ENCODE measurements at regions not wholly inside any gene's neighbourhood (a gene's known extent, or its start where the extent isn't known, plus 50 kb on each side); places are given as distances from the start of the nearest gene placed in this dataset.

- no peaks in the 10 kb centered on the region for H3K4me1 ChIP-seq (ENCODE audit: control insufficient read depth in 2 of 2, insufficient read depth in 2 of 2, low read length in 2 of 2)
- no peaks in the 10 kb centered on the region for H3K27me3 ChIP-seq (ENCODE audit: control insufficient read depth in 2 of 2, insufficient read depth in 1 of 2, low read length in 1 of 2)
- no peak overlapping the region for H3K27ac ChIP-seq (ENCODE audit: low read depth in 1 of 2, low read length in 1 of 2)
- H3K9me3 ChIP-seq (ENCODE audit: control insufficient read depth in 2 of 2, insufficient read depth in 1 of 2, low read length in 1 of 2): no peaks in the 10 kb centered on the region
- no peaks in the 10 kb centered on the region for H3K36me3 ChIP-seq (ENCODE audit: control insufficient read depth in 2 of 2, insufficient read depth in 2 of 2, low read length in 1 of 2)
- DNase-seq (ENCODE audit: low read depth in 6 of 9, low spot score in 9 of 9): no peak
- H3K4me3 ChIP-seq (ENCODE audit: low read length in 2 of 2): no peak overlapping the region
- 78% methylated on average over 1 of the region's 1 CpG for WGBS
Observed at GRCh38 chr21:25115021-25115420, 492.3 kb downstream of the MRPL39 start.

DNA sequence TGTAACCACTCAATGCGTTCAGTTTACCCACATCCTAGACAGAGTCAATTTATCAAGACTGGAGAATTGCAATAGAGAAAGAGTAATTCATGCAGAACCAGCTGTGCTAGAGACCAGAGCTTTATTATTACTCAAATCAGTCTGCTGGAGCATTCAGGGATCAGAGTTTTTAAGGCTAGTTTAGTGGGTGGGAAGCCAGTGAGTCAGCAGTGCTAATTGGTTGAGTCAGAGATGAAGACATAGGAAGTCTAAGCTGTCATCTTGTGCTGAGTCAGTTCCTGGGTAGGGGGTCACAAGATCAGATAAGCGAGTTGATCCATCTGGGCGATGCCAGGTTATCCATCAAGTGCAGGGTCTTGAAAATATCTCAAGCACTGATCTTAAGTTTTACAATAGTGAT is 499.6 kb downstream of the MRPL39 start:
- Histone ChIP-seq H3K4me3 (ENCODE audit: low read length in 2 of 2) (no peak overlapping the region), H3K4me1 (ENCODE audit: control insufficient read depth in 2 of 2, insufficient read depth in 2 of 2, low read length in 2 of 2) (no peaks in the 10 kb centered on the region), H3K27me3 (ENCODE audit: control insufficient read depth in 2 of 2, insufficient read depth in 1 of 2, low read length in 1 of 2) (no peaks in the 10 kb centered on the region), H3K27ac (ENCODE audit: low read depth in 1 of 2, low read length in 1 of 2) (no peak overlapping the region), H3K36me3 (ENCODE audit: control insufficient read depth in 2 of 2, insufficient read depth in 2 of 2, low read length in 1 of 2) (no peaks in the 10 kb centered on the region), H3K9me3 (ENCODE audit: control insufficient read depth in 2 of 2, insufficient read depth in 1 of 2, low read length in 1 of 2) (no peaks in the 10 kb centered on the region)
- DNase-seq (ENCODE audit: low read depth in 6 of 9, low spot score in 9 of 9): no peak
- 90% methylated on average over 3 of the region's 3 CpGs for WGBS

- H3K27ac ChIP-seq (ENCODE audit: low read depth in 1 of 2, low read length in 1 of 2): no peak overlapping the region
- DNase-seq (ENCODE audit: low read depth in 6 of 9, low spot score in 9 of 9): no peak
- H3K36me3 ChIP-seq (ENCODE audit: control insufficient read depth in 2 of 2, insufficient read depth in 2 of 2, low read length in 1 of 2): no peaks in the 10 kb centered on the region
- H3K9me3 ChIP-seq (ENCODE audit: control insufficient read depth in 2 of 2, insufficient read depth in 1 of 2, low read length in 1 of 2): no peaks in the 10 kb centered on the region
- no peak overlapping the region for H3K4me3 ChIP-seq (ENCODE audit: low read length in 2 of 2)
- H3K27me3 ChIP-seq (ENCODE audit: control insufficient read depth in 2 of 2, insufficient read depth in 1 of 2, low read length in 1 of 2): no peaks in the 10 kb centered on the region
- no peaks in the 10 kb centered on the region for H3K4me1 ChIP-seq (ENCODE audit: control insufficient read depth in 2 of 2, insufficient read depth in 2 of 2, low read length in 2 of 2)
Observed at GRCh38 chr21:25103500-25104207, 503.6 kb downstream of the MRPL39 start.

- no peak overlapping the region for H3K4me3 ChIP-seq (ENCODE audit: low read length in 2 of 2)
Observed at GRCh38 chr21:25097648-25098047, 509.6 kb downstream of the MRPL39 start.

GRCh38 chr21:25094695-25095094 is 512.6 kb downstream of the MRPL39 start:
- WGBS: 94% methylated on average over 1 of the region's 1 CpG
- Histone ChIP-seq H3K27ac (ENCODE audit: low read depth in 1 of 2, low read length in 1 of 2) (no peak overlapping the region), H3K4me3 (ENCODE audit: low read length in 2 of 2) (no peak overlapping the region), H3K36me3 (ENCODE audit: control insufficient read depth in 2 of 2, insufficient read depth in 2 of 2, low read length in 1 of 2) (no peaks in the 10 kb centered on the region), H3K27me3 (ENCODE audit: control insufficient read depth in 2 of 2, insufficient read depth in 1 of 2, low read length in 1 of 2) (no peaks in the 10 kb centered on the region), H3K4me1 (ENCODE audit: control insufficient read depth in 2 of 2, insufficient read depth in 2 of 2, low read length in 2 of 2) (no peaks in the 10 kb centered on the region), H3K9me3 (ENCODE audit: control insufficient read depth in 2 of 2, insufficient read depth in 1 of 2, low read length in 1 of 2) (peaks cover 0 to 7% of the 10 kb centered on the region in 2 donors)
- no peak for DNase-seq (ENCODE audit: low read depth in 6 of 9, low spot score in 9 of 9)

More at GRCh38 chr21:25097648-25098047, 509.6 kb downstream of the MRPL39 start:
- WGBS: 79% methylated on average over 2 of the region's 2 CpGs
- Histone ChIP-seq H3K27ac (ENCODE audit: low read depth in 1 of 2, low read length in 1 of 2) (no peak overlapping the region), H3K36me3 (ENCODE audit: control insufficient read depth in 2 of 2, insufficient read depth in 2 of 2, low read length in 1 of 2) (no peaks in the 10 kb centered on the region), H3K27me3 (ENCODE audit: control insufficient read depth in 2 of 2, insufficient read depth in 1 of 2, low read length in 1 of 2) (no peaks in the 10 kb centered on the region), H3K9me3 (ENCODE audit: control insufficient read depth in 2 of 2, insufficient read depth in 1 of 2, low read length in 1 of 2) (peaks cover 0 to 2% of the 10 kb centered on the region in 2 donors), H3K4me1 (ENCODE audit: control insufficient read depth in 2 of 2, insufficient read depth in 2 of 2, low read length in 2 of 2) (no peaks in the 10 kb centered on the region)
- no peak for DNase-seq (ENCODE audit: low read depth in 6 of 9, low spot score in 9 of 9)

DNA sequence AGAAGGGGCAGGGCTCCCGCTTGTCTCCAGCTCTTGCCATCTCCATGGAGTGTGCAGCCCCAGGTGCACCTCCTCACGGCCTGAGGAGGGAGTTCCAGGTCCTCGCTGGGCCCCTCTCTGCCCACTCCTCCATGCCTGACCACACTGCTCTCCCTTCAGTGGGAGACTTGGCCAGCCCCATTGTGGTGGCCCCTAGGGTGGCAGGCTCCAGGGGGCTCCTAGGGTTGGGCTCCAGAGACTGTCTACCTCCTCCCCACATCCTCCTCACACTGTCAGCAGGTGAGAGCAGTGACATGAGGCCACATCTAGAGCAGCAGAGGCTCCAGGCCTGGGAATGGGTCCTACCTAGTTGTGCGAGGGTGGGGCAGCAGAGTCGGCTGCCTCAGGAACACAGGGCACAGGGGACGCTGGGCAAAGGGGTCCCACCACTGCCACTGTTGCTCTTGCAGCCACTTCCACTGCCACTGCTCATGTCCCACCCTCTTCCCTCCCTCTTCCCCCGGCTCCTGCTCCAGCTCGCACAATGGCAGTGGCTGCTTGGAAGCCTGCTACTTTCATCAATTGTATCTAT is 514.8 kb downstream of the MRPL39 start:
- Histone ChIP-seq H3K27ac (ENCODE audit: low read depth in 1 of 2, low read length in 1 of 2) (no peak overlapping the region), H3K4me3 (ENCODE audit: low read length in 2 of 2) (no peak overlapping the region), H3K9me3 (ENCODE audit: control insufficient read depth in 2 of 2, insufficient read depth in 1 of 2, low read length in 1 of 2) (peaks cover 0 to 7% of the 10 kb centered on the region in 2 donors), H3K27me3 (ENCODE audit: control insufficient read depth in 2 of 2, insufficient read depth in 1 of 2, low read length in 1 of 2) (no peaks in the 10 kb centered on the region), H3K4me1 (ENCODE audit: control insufficient read depth in 2 of 2, insufficient read depth in 2 of 2, low read length in 2 of 2) (no peaks in the 10 kb centered on the region), H3K36me3 (ENCODE audit: control insufficient read depth in 2 of 2, insufficient read depth in 2 of 2, low read length in 1 of 2) (no peaks in the 10 kb centered on the region)
- WGBS: 94% methylated on average over 8 of the region's 8 CpGs
- DNase-seq (ENCODE audit: low read depth in 6 of 9, low spot score in 9 of 9): no peak

GRCh38 chr21:25081096-25081495 is 526.2 kb downstream of the MRPL39 start:
- DNase-seq (ENCODE audit: low read depth in 6 of 9, low spot score in 9 of 9): no peak
- Histone ChIP-seq H3K4me1 (ENCODE audit: control insufficient read depth in 2 of 2, insufficient read depth in 2 of 2, low read length in 2 of 2) (no peaks in the 10 kb centered on the region), H3K27me3 (ENCODE audit: control insufficient read depth in 2 of 2, insufficient read depth in 1 of 2, low read length in 1 of 2) (no peaks in the 10 kb centered on the region), H3K9me3 (ENCODE audit: control insufficient read depth in 2 of 2, insufficient read depth in 1 of 2, low read length in 1 of 2) (no peaks in the 10 kb centered on the region), H3K4me3 (ENCODE audit: low read length in 2 of 2) (no peak overlapping the region), H3K27ac (ENCODE audit: low read depth in 1 of 2, low read length in 1 of 2) (no peak overlapping the region), H3K36me3 (ENCODE audit: control insufficient read depth in 2 of 2, insufficient read depth in 2 of 2, low read length in 1 of 2) (no peaks in the 10 kb centered on the region)
- WGBS: 93% methylated on average over 4 of the region's 4 CpGs

- no peaks in the 10 kb centered on the region for H3K9me3 ChIP-seq (ENCODE audit: control insufficient read depth in 2 of 2, insufficient read depth in 1 of 2, low read length in 1 of 2)
- H3K4me1 ChIP-seq (ENCODE audit: control insufficient read depth in 2 of 2, insufficient read depth in 2 of 2, low read length in 2 of 2): no peaks in the 10 kb centered on the region
- no peaks in the 10 kb centered on the region for H3K27me3 ChIP-seq (ENCODE audit: control insufficient read depth in 2 of 2, insufficient read depth in 1 of 2, low read length in 1 of 2)
- H3K36me3 ChIP-seq (ENCODE audit: control insufficient read depth in 2 of 2, insufficient read depth in 2 of 2, low read length in 1 of 2): no peaks in the 10 kb centered on the region
- H3K27ac ChIP-seq (ENCODE audit: low read depth in 1 of 2, low read length in 1 of 2): no peak overlapping the region
- H3K4me3 ChIP-seq (ENCODE audit: low read length in 2 of 2): no peak overlapping the region
- no peak for DNase-seq (ENCODE audit: low read depth in 6 of 9, low spot score in 9 of 9)
- WGBS: 95% methylated on average over 1 of the region's 1 CpG
Observed at GRCh38 chr21:25080661-25081060, 526.6 kb downstream of the MRPL39 start.

GRCh38 chr21:25080141-25080540 is 527.1 kb downstream of the MRPL39 start:
- H3K27me3 ChIP-seq (ENCODE audit: control insufficient read depth in 2 of 2, insufficient read depth in 1 of 2, low read length in 1 of 2): no peaks in the 10 kb centered on the region
- H3K4me3 ChIP-seq (ENCODE audit: low read length in 2 of 2): no peak overlapping the region
- H3K4me1 ChIP-seq (ENCODE audit: control insufficient read depth in 2 of 2, insufficient read depth in 2 of 2, low read length in 2 of 2): no peaks in the 10 kb centered on the region
- H3K27ac ChIP-seq (ENCODE audit: low read depth in 1 of 2, low read length in 1 of 2): no peak overlapping the region
- no peaks in the 10 kb centered on the region for H3K9me3 ChIP-seq (ENCODE audit: control insufficient read depth in 2 of 2, insufficient read depth in 1 of 2, low read length in 1 of 2)
- H3K36me3 ChIP-seq (ENCODE audit: control insufficient read depth in 2 of 2, insufficient read depth in 2 of 2, low read length in 1 of 2): no peaks in the 10 kb centered on the region
- no peak for DNase-seq (ENCODE audit: low read depth in 6 of 9, low spot score in 9 of 9)
- WGBS: 91% methylated on average over 1 of the region's 1 CpG
